HUDEP-2 (cell line): ENCODE measurements at regions not wholly inside any gene's neighbourhood (a gene's known extent, or its start where the extent isn't known, plus 50 kb on each side); places are given as distances from the start of the nearest gene placed in this dataset.
A peak's percentile ranks its signal among the peaks of the same experiment; 100 is the strongest.
"Not testable (repeated sequence)": the region's sequence is repeated elsewhere in the genome, so short reads cannot be mapped to it uniquely, and the experiment has no call there.

ENCODE experiments used
- DNase-seq, 76 experiments: peaks; one replicate each; lab custom pipeline; 2025; ENCODE audit not compliant: unreplicated experiment in 76 of 76; lab: John Stamatoyannopoulos, UW

- no peak for DNase-seq
Measured at GRCh38 chr4:134544303-134544770, 342.7 kb upstream of the PABPC4L start.

DNA sequence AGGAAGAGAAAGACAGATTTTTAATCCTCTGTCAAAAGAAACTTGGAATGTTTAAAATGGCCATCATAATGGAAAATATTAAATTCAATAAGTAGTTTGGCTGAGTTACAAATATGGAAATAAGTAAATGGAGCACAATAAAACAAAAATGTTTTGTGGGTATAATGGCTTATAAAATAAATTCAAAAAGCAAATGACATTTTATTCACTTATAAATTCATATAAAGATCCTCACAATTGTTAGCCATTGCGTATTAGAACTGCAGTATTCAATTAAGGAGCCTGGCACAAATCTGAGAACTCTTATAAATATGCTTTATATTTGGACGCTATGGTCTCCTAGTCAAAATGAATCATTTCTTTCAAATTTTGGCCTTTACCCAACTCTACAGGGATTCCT is 339.0 kb upstream of the PABPC4L start:
- no peak for DNase-seq

GRCh38 chr4:134539729-134540231 is 338.2 kb upstream of the PABPC4L start:
- DNase-seq, result no peak

DNA sequence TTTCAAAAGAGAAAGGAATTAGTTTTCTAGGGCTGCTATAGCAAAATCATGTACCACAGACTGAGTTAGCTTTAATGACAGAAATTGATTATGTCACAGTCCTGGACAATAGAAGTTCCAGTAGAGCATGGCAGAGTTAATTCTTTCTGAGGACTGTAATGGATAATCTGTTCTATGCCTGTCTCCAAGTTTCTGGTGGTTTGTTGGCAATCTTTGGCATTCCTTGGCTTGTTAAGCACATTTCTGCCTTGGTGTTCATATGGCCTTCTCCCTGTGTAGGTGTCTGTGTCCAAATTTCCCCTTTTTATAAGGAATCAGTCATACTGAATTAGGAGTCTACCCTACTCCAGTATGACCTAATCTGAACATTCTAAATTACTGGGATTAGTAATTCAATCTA is 336.1 kb upstream of the PABPC4L start:
- no peak for DNase-seq

- DNase-seq, result no peak
Measured at GRCh38 chr4:134533068-134533467, 331.5 kb upstream of the PABPC4L start.

DNA sequence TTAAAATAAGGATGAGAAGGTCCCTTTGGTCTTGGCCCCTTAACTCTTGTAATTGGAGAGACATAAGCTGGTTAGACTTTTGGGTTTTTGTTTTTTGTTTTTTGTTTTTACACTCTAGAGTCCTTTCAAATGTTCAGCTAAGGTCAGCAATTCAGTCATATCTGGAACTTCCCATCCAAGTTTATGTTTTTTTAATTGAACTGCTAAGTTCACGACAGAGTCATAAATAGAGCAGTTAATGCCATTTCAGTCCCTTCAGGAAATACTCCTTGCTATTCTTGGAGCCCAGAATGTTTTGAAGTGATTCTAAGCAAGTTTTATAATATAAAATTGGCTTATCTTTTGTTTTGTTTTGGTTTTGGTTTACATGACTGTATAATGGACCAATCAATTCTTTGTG is 329.4 kb upstream of the PABPC4L start:
- DNase-seq, result no peak

DNA sequence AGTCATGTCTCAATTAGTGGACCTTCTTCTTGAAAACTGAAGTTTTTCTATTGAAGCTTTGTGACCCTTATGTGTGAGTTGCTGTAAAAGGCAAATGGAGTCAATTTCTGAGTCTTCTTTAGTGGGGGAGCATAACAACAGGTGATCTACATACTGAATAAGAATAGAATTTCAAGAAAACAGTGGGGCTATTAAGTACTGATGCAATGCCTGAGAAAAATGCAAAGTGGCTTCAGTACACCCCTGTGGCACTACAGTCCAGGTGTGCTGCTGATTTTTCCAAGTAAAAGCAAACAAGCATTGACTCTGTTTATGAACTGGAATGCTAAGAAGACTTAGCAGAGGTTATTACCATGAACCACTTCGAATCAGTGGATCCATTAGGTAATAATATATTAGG is 328.0 kb upstream of the PABPC4L start:
- DNase-seq, result no peak

- no peak for DNase-seq
Measured at GRCh38 chr4:134518574-134519217, 317.1 kb upstream of the PABPC4L start.

GRCh38 chr4:134510544-134510943 is 309.0 kb upstream of the PABPC4L start:
- no peak for DNase-seq

- no peak for DNase-seq
Measured at GRCh38 chr4:134505511-134505910, 303.9 kb upstream of the PABPC4L start.

DNA sequence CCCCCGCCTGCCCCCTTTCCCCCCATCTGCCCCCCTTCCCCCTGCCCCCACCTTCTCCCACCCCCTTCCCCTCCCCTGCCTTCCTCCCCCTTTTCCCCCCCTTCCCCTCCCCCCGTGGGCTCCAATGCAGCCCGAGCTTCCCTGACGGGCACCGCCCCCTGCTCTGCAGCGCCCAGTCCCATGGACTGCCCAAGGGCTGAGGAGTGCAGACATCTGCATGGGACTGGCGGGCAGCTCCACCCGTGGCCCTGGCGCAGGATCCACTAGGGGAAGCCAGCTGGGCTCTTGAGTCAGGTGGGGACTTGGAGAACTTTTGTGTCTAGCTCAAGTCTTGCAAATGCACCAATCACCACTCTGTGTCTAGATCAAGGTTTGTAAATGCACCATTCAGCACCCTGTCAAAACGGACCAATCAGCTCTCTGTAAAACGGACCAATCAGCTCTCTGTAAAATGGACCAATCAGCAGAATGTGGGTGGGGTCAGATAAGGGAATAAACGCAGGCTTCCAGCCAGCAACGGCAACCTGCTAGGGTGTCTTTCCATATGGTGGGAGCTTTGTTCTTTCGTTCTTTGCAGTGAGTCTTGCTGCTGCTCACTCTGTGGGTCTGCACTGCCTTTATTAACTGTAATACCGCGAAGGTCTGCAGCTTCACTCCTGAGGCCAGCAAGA is 300.5 kb upstream of the PABPC4L start:
- no peak for DNase-seq

GRCh38 chr4:134501488-134501887 is 299.9 kb upstream of the PABPC4L start:
- DNase-seq, result not testable (repeated sequence)

DNA sequence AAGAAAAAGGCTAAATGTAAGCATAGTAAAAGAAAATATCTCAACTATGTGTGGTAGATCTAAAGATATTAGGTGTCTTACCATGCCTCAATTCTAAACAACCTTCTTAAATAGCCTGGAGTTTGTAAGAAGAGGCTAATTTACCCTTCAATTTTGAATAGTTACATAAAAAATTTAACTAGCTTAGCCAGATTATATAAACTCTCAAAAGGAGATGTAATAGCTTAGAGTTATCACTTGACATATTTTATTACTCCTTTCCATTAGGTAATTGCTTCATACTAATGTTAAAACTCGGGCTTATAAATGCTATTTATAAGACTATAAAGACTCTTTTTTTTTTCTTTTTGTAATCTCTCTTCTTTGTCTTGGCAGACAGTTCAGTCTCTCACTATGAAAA is 297.5 kb upstream of the PABPC4L start:
- DNase-seq, result no peak

DNA sequence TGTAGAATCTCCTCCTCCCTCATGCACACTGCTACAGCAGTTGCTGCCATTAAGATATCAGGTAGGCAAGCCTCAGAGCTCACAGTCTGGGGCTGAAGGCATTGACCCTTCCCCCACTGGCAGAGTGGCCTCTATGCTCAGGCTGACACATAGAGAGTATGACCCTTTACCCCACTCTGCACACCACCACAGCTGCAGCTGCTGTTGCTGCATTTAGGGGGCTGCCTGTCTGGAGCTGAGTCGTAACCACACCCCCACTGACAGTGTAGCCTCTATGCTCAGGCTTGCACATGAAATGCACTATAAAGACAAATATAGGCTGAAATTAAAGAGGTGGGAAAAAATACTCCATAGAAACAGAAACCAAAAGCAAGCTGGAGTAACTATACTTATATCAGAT is 289.3 kb upstream of the PABPC4L start:
- no peak for DNase-seq

DNA sequence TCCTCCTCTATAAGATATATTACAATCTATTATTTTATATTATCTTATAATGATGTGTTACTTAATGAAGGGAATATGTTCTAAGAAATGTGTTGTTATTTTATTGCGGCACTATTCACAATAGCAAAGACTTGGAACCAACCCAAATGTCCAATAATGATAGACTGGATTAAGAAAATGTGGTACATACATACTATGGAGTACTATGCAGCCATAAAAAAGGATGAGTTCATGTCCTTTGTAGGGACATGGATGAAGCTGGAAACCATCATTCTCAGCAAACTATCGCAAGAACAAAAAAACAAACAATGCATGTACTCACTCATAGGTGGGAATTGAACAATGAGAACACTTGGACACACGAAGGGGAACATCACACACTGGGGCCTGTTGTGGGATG is 281.9 kb upstream of the PABPC4L start:
- not testable (repeated sequence) for DNase-seq

GRCh38 chr4:134471569-134471968 is 270.0 kb upstream of the PABPC4L start:
- no peak for DNase-seq

DNA sequence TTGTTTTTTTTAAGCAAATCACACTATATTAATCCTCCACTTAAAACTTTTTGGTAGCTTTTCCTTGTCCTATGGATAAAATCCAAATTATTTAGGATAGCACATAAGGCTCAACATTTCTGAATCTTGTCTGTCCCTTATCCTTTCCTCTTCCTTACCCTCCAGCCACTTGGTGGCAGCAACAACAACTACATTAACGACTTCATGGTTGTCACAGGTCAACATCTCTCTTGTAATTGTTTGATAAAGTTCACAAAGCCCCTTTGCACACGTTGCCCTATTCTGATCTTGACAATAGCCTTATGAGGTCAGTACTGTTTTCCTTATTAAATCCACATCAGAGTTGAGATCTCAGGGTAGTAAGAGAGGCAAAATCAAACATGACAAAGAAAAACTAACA is 269.0 kb upstream of the PABPC4L start:
- DNase-seq, result peak in 8 of 76 experiments; percentile 0 to 25 (median 2)

GRCh38 chr4:134465417-134465816 is 263.8 kb upstream of the PABPC4L start:
- DNase-seq, result no peak

DNA sequence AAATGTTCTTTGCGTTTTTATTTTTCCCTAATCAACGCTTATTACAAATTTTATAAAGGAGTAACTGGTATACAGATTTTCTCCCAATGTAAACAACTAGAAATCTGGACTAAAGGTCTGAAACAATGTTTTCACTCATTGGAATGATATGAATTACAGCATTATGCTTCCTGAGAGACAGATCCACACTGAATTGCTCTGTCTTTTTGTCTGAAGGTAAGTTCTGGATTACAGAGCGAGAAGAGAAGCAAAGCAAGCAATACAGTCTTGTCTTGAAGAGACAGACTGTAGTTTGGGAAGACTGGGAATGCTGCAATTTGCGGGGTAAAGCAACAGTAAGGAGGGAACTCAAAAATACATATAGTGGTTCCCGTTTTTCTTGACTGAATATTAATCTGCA is 262.2 kb upstream of the PABPC4L start:
- no peak for DNase-seq

- DNase-seq, result no peak
Measured at GRCh38 chr4:134426821-134427220, 225.2 kb upstream of the PABPC4L start.

GRCh38 chr4:134425756-134426155 is 224.2 kb upstream of the PABPC4L start:
- no peak for DNase-seq

- no peak for DNase-seq
Measured at GRCh38 chr4:134422776-134423175, 221.2 kb upstream of the PABPC4L start.
